Vagina (tissue), 2 donors: ENCODE measurements at regions not wholly inside any gene's neighbourhood (a gene's known extent, or its start where the extent isn't known, plus 50 kb on each side); places are given as distances from the start of the nearest gene placed in this dataset.

ENCODE experiments used
- POLR2A ChIP-seq, 2 donors: fragments of 450-650 bp; IDR thresholded peaks; one replicate each; pipeline ENCODE4 v1.6.1; 2017; ENCODE audit warnings: antibody characterized with exemption in 2 of 2, mild to moderate bottlenecking in 2 of 2, moderate library complexity in 2 of 2
- POLR2AphosphoS5 ChIP-seq, 2 donors: sonication (generic); formaldehyde crosslinking; IDR thresholded peaks; one replicate each; pipeline ENCODE4 v1.9.0; 2017; ENCODE audit warnings: antibody characterized with exemption in 2 of 2, mild to moderate bottlenecking in 2 of 2, low read depth in 1 of 2; ENCODE audit not compliant: insufficient read depth in 1 of 2

DNA sequence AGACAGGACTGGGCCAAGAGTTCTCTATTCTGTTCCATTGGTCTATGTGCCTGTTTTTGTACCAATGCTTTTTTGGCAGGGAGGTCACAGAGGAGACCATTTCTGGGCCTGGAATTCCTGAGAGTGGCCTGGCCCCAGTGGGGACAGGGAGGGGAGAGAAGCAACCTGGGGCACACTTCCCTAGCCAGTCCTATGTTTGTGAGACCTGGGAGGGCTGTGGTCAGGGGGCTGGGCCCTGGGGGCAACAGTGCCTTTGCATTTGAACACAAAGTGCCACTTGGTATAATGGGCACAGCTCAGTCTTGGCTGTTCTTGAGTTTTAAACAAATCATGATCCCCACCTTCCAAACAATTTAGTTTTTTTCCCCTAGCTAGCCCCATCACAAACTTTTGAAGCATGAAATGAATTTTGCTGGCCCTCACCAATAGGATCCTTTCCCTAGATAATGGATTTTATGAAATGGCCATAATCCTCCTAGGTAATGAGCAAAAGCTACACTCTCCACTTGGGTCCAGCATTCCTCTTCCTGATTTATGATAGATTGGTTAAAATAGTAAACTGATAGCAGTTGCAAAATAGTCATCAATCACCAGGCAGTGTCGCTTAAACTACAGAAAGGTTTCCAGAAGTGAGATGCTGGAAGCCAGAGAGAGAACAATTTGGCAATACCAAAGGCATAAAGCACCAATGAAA is 133.5 kb downstream of the GLI2 start:
- no peak for TF ChIP-seq POLR2AphosphoS5 (IDR thresholded peaks at IDR 0.05; ENCODE audit: insufficient read depth in 1 of 2, low read depth in 1 of 2)
- no peak for TF ChIP-seq POLR2A (IDR thresholded peaks at IDR 0.05)
